ENCODE measurements at regions not wholly inside any gene's neighbourhood (a gene's known extent, or its start where the extent isn't known, plus 50 kb on each side); places are given as distances from the start of the nearest gene placed in this dataset.

DNA sequence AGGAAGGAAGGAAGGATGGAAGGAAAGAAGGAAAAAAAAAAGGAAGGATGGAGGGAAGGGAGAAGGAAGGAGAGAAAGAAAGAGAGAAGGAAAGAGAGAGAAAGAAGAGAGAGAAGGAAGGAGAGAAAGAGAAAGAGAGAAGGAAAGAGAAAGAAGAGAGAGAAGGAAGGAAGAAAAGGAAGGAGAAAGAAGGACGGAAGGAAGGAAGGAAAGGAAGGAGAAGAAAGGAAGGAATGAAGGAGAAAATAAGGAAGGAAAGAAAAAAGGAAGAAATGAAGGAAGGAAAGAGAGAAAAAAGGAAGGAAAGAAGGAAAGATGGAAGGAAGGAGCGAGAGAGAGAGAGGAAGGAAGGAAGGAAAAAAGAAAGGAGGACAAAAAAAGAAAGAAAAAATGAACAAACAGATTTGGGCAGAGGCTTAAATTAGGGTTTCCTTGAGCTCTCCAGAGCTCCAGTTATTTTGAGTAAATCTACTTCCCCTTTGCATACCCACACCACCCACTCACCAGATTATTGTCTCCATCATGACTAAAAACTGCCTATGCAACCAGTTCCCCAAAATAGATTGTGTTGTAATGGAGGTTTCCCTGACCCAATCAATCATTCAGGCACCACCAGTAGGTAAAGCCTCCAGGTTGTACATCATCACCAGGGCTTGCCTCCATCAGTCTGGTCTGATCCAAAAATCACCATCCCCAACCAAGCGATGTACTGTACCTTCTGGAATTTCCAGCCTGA is 1722.9 kb upstream of the PCDH10 start (continued):
- TF ChIP-seq SIX5 (IDR thresholded peaks at IDR 0.05; ENCODE audit: low read depth, low read length, severe bottlenecking) (no peak), CREM (IDR thresholded peaks at IDR 0.05; ENCODE audit: low read depth) (peak; percentile 62; the same call in 1 of the 2 replicates), BCL11A (IDR thresholded peaks at IDR 0.05; ENCODE audit: low read depth, low read length) (peak; percentile 94), HDGF (IDR thresholded peaks at IDR 0.05) (0 out of 2 replicates have a peak, but pooled peaks have one; percentile 61), JUNB (IDR thresholded peaks at IDR 0.05) (peak; percentile 81), CHD2 (IDR thresholded peaks at IDR 0.05; ENCODE audit: borderline replicate concordance, low read depth, low read length) (no peak), EED (IDR thresholded peaks at IDR 0.05; ENCODE audit: low read depth) (peak; percentile 40; the same call in 1 of the 2 replicates), TARDBP (IDR thresholded peaks at IDR 0.05; ENCODE audit: borderline replicate concordance) (no peak), GATAD2B (conservative IDR thresholded peaks at IDR 0.05; ENCODE audit: low read depth) (no peak), MEF2B (IDR thresholded peaks at IDR 0.05; ENCODE audit: partially characterized antibody, poor library complexity, severe bottlenecking) (peak; percentile 91), NBN (IDR thresholded peaks at IDR 0.05) (peak; percentile 85), SIN3A (IDR thresholded peaks at IDR 0.05; ENCODE audit: low read depth, low read length) (no peak), RB1 (IDR thresholded peaks at IDR 0.05; ENCODE audit: borderline replicate concordance) (no peak), NFIC (IDR thresholded peaks at IDR 0.05; ENCODE audit: low read depth, low read length) (peak; percentile 79), ZBED1 (IDR thresholded peaks at IDR 0.05; ENCODE audit: borderline replicate concordance) (peak; percentile 42; the same call in 1 of the 2 replicates), IRF4 (IDR thresholded peaks at IDR 0.05; ENCODE audit: low read depth, low read length) (peak; percentile 77; the same call in 1 of the 2 replicates), IKZF2 (IDR thresholded peaks at IDR 0.05) (peak; percentile 75 to 80), TCF7 (IDR thresholded peaks at IDR 0.05; ENCODE audit: borderline replicate concordance) (no peak), MTA2 (IDR thresholded peaks at IDR 0.05; ENCODE audit: low read depth) (peak; percentile 78), RCOR1 (conservative IDR thresholded peaks at IDR 0.05; ENCODE audit: low read depth, low read length) (no peak), DPF2 (IDR thresholded peaks at IDR 0.05) (peak; percentile 79), POU2F2 (IDR thresholded peaks at IDR 0.05; ENCODE audit: borderline replicate concordance, low read depth, low read length) (peak; percentile 82; the same call in 1 of the 3 replicates), YBX1 (IDR thresholded peaks at IDR 0.05) (peak; percentile 47; the same call in 1 of the 2 replicates), PML (IDR thresholded peaks at IDR 0.05; ENCODE audit: low read length) (no peak)
- TF ChIP-seq, protein P1, sequence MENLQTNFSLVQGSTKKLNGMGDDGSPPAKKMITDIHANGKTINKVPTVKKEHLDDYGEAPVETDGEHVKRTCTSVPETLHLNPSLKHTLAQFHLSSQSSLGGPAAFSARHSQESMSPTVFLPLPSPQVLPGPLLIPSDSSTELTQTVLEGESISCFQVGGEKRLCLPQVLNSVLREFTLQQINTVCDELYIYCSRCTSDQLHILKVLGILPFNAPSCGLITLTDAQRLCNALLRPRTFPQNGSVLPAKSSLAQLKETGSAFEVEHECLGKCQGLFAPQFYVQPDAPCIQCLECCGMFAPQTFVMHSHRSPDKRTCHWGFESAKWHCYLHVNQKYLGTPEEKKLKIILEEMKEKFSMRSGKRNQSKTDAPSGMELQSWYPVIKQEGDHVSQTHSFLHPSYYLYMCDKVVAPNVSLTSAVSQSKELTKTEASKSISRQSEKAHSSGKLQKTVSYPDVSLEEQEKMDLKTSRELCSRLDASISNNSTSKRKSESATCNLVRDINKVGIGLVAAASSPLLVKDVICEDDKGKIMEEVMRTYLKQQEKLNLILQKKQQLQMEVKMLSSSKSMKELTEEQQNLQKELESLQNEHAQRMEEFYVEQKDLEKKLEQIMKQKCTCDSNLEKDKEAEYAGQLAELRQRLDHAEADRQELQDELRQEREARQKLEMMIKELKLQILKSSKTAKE (IDR thresholded peaks at IDR 0.05; ENCODE audit: low read depth, poor library complexity, severe bottlenecking): no peak
- TF ChIP-seq, protein P2, sequence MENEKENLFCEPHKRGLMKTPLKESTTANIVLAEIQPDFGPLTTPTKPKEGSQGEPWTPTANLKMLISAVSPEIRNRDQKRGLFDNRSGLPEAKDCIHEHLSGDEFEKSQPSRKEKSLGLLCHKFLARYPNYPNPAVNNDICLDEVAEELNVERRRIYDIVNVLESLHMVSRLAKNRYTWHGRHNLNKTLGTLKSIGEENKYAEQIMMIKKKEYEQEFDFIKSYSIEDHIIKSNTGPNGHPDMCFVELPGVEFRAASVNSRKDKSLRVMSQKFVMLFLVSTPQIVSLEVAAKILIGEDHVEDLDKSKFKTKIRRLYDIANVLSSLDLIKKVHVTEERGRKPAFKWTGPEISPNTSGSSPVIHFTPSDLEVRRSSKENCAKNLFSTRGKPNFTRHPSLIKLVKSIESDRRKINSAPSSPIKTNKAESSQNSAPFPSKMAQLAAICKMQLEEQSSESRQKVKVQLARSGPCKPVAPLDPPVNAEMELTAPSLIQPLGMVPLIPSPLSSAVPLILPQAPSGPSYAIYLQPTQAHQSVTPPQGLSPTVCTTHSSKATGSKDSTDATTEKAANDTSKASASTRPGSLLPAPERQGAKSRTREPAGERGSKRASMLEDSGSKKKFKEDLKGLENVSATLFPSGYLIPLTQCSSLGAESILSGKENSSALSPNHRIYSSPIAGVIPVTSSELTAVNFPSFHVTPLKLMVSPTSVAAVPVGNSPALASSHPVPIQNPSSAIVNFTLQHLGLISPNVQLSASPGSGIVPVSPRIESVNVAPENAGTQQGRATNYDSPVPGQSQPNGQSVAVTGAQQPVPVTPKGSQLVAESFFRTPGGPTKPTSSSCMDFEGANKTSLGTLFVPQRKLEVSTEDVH (IDR thresholded peaks at IDR 0.05; ENCODE audit: low read depth, partially characterized antibody): no peak
- TF ChIP-seq, protein P3, sequence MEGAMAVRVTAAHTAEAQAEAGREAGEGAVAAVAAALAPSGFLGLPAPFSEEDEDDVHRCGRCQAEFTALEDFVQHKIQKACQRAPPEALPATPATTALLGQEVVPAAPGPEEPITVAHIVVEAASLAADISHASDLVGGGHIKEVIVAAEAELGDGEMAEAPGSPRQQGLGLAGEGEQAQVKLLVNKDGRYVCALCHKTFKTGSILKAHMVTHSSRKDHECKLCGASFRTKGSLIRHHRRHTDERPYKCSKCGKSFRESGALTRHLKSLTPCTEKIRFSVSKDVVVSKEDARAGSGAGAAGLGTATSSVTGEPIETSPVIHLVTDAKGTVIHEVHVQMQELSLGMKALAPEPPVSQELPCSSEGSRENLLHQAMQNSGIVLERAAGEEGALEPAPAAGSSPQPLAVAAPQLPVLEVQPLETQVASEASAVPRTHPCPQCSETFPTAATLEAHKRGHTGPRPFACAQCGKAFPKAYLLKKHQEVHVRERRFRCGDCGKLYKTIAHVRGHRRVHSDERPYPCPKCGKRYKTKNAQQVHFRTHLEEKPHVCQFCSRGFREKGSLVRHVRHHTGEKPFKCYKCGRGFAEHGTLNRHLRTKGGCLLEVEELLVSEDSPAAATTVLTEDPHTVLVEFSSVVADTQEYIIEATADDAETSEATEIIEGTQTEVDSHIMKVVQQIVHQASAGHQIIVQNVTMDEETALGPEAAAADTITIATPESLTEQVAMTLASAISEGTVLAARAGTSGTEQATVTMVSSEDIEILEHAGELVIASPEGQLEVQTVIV (IDR thresholded peaks at IDR 0.05; ENCODE audit: borderline replicate concordance, partially characterized antibody): no peak

Measured in GM12878 (cell line).